ENCODE measurements at regions not wholly inside any gene's neighbourhood (a gene's known extent, or its start where the extent isn't known, plus 50 kb on each side); places are given as distances from the start of the nearest gene placed in this dataset.

GRCh38 chr2:18136881-18137475, 258.5 kb downstream of the KCNS3 start:
- TF ChIP-seq, protein P1, sequence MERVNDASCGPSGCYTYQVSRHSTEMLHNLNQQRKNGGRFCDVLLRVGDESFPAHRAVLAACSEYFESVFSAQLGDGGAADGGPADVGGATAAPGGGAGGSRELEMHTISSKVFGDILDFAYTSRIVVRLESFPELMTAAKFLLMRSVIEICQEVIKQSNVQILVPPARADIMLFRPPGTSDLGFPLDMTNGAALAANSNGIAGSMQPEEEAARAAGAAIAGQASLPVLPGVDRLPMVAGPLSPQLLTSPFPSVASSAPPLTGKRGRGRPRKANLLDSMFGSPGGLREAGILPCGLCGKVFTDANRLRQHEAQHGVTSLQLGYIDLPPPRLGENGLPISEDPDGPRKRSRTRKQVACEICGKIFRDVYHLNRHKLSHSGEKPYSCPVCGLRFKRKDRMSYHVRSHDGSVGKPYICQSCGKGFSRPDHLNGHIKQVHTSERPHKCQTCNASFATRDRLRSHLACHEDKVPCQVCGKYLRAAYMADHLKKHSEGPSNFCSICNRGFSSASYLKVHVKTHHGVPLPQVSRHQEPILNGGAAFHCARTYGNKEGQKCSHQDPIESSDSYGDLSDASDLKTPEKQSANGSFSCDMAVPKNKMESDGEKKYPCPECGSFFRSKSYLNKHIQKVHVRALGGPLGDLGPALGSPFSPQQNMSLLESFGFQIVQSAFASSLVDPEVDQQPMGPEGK (CRISPR knock-in tag; IDR thresholded peaks at IDR 0.05; ENCODE audit: borderline replicate concordance), result no peak
- TF ChIP-seq SNAI2 (CRISPR knock-in tag; IDR thresholded peaks at IDR 0.05) (no peak), ZNF70 (CRISPR knock-in tag; IDR thresholded peaks at IDR 0.05) (no peak), RARB (CRISPR knock-in tag; IDR thresholded peaks at IDR 0.05) (no peak), ARNTL (CRISPR knock-in tag; IDR thresholded peaks at IDR 0.05; ENCODE audit: borderline replicate concordance, low read depth) (no peak), OSR1 (CRISPR knock-in tag; IDR thresholded peaks at IDR 0.05) (no peak), PPARA (CRISPR knock-in tag; IDR thresholded peaks at IDR 0.05; ENCODE audit: borderline replicate concordance) (no peak), ISL1 (CRISPR knock-in tag; IDR thresholded peaks at IDR 0.05) (no peak), ZFP3 (CRISPR knock-in tag; IDR thresholded peaks at IDR 0.05) (no peak), ZNF565 (CRISPR knock-in tag; conservative IDR thresholded peaks at IDR 0.05; ENCODE audit: low read depth) (no peak), TSHZ2 (CRISPR knock-in tag; IDR thresholded peaks at IDR 0.05) (no peak), ZNF8 (CRISPR knock-in tag; IDR thresholded peaks at IDR 0.05) (no peak)
- TF ChIP-seq, protein P2, sequence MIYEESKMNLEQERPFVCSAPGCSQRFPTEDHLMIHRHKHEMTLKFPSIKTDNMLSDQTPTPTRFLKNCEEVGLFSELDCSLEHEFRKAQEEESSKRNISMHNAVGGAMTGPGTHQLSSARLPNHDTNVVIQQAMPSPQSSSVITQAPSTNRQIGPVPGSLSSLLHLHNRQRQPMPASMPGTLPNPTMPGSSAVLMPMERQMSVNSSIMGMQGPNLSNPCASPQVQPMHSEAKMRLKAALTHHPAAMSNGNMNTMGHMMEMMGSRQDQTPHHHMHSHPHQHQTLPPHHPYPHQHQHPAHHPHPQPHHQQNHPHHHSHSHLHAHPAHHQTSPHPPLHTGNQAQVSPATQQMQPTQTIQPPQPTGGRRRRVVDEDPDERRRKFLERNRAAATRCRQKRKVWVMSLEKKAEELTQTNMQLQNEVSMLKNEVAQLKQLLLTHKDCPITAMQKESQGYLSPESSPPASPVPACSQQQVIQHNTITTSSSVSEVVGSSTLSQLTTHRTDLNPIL (CRISPR knock-in tag; IDR thresholded peaks at IDR 0.05; ENCODE audit: low read depth), result no peak
